ENCODE measurements at regions not wholly inside any gene's neighbourhood (a gene's known extent, or its start where the extent isn't known, plus 50 kb on each side); places are given as distances from the start of the nearest gene placed in this dataset.
"Not testable (repeated sequence)": the region's sequence is repeated elsewhere in the genome, so short reads cannot be mapped to it uniquely, and the experiment has no call there.

DNA sequence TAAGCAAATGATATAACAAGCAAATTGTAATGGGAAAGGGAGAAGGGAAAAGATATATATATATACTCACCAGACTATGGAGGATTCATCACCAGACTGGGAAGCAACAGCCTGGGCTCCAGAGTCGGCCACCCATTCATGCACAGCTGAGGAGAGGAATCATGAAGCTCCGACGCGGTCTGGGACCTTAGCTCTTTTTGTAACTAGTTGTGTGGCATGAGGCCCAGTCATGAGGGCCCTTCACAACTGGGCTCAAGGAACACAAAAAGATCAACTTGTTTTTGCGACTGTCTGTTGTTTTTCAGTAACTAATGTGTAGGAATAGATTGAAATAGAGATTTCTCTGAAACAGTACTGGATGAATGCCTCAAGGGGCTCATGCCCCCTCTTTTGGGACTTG is 911.2 kb downstream of the TYW1 start:
- POLR2A ChIA-PET (ENCODE audit: unreplicated experiment) = no interaction called here
- no peak overlapping the region for H2AFZ ChIP-seq (ENCODE audit: low read length)
- H3K9ac ChIP-seq (ENCODE audit: low read length) = no peak overlapping the region
- H4K20me1 ChIP-seq (ENCODE audit: low read length) = no peaks in the 10 kb centered on the region
- no peaks in the 10 kb centered on the region for H3F3A ChIP-seq (ENCODE audit: low read length, unreplicated experiment)
- CTCF ChIA-PET = no interaction called here
- no TSS peak for BruUV-seq (replicated peaks)
- no peaks in the 10 kb centered on the region for H3K9me3 ChIP-seq (ENCODE audit: low read length)
- intact Hi-C loops (cut with micrococcal nuclease) = no loop called here
- H3K79me2 ChIP-seq (ENCODE audit: low read length) = no peaks in the 10 kb centered on the region
- TF ChIP-seq EZH2 (IDR thresholded peaks at IDR 0.05; ENCODE audit: low read length, unreplicated experiment) (no peak), EZH2phosphoT487 (IDR thresholded peaks at IDR 0.05; ENCODE audit: borderline replicate concordance, low read length) (no peak)
- TF ChIP-seq, protein P1, sequence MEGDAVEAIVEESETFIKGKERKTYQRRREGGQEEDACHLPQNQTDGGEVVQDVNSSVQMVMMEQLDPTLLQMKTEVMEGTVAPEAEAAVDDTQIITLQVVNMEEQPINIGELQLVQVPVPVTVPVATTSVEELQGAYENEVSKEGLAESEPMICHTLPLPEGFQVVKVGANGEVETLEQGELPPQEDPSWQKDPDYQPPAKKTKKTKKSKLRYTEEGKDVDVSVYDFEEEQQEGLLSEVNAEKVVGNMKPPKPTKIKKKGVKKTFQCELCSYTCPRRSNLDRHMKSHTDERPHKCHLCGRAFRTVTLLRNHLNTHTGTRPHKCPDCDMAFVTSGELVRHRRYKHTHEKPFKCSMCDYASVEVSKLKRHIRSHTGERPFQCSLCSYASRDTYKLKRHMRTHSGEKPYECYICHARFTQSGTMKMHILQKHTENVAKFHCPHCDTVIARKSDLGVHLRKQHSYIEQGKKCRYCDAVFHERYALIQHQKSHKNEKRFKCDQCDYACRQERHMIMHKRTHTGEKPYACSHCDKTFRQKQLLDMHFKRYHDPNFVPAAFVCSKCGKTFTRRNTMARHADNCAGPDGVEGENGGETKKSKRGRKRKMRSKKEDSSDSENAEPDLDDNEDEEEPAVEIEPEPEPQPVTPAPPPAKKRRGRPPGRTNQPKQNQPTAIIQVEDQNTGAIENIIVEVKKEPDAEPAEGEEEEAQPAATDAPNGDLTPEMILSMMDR (conservative IDR thresholded peaks at IDR 0.05; ENCODE audit: low read depth, low read length) = no peak
- ATAC-seq = no peak
- H3K9me2 ChIP-seq (replicated peaks; ENCODE audit: low read length) = no peaks in the 10 kb centered on the region
- no peaks in the 10 kb centered on the region for H3K27me3 ChIP-seq (ENCODE audit: low read length)
- H3K4me3 ChIP-seq (ENCODE audit: low read length) = no peak overlapping the region
- H3K36me3 ChIP-seq (ENCODE audit: low read depth, low read length) = no peaks in the 10 kb centered on the region
- no peak for DNase-seq
- H3K4me1 ChIP-seq (ENCODE audit: insufficient read depth, low read length) = no peaks in the 10 kb centered on the region
- H3K4me2 ChIP-seq (ENCODE audit: low read length) = no peak overlapping the region
- H3K27ac ChIP-seq (ENCODE audit: low read length) = no peak overlapping the region

DNA sequence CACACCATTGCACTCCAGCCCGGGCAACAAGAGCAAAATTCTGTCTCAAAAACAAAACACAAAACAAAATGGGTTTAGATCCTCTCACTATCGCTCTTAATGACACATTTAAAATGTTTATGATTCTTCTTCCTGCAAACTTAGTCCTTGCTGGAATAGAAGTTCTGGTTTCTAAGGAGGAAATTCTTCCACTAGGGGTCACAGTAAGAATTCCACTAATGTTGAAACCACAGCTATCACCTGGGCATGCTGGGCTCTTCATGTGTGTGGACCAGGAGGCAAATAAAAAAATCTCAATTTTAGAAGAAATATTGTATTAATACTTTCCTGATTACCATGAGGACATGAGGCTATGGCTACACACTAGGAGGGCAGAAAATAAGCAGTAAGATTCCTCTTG is 915.8 kb downstream of the TYW1 start:
- intact Hi-C loops (cut with micrococcal nuclease) = no loop called here
- H3K9me3 ChIP-seq (ENCODE audit: low read length) = no peaks in the 10 kb centered on the region
- no peaks in the 10 kb centered on the region for H3F3A ChIP-seq (ENCODE audit: low read length, unreplicated experiment)
- H3K36me3 ChIP-seq (ENCODE audit: low read depth, low read length) = no peaks in the 10 kb centered on the region
- CTCF ChIA-PET = no interaction called here
- H3K27ac ChIP-seq (ENCODE audit: low read length) = no peak overlapping the region
- H3K79me2 ChIP-seq (ENCODE audit: low read length) = no peaks in the 10 kb centered on the region
- no peak overlapping the region for H3K4me2 ChIP-seq (ENCODE audit: low read length)
- POLR2A ChIA-PET (ENCODE audit: unreplicated experiment) = no interaction called here
- no TSS peak for BruUV-seq (replicated peaks)
- ATAC-seq (no peak), DNase-seq (no peak)
- no peaks in the 10 kb centered on the region for H3K4me1 ChIP-seq (ENCODE audit: insufficient read depth, low read length)
- H2AFZ ChIP-seq (ENCODE audit: low read length) = no peak overlapping the region
- H3K9ac ChIP-seq (ENCODE audit: low read length) = no peak overlapping the region
- no peaks in the 10 kb centered on the region for H3K27me3 ChIP-seq (ENCODE audit: low read length)
- no peaks in the 10 kb centered on the region for H3K9me2 ChIP-seq (replicated peaks; ENCODE audit: low read length)
- H3K4me3 ChIP-seq (ENCODE audit: low read length) = no peak overlapping the region
- TF ChIP-seq, protein P1 (conservative IDR thresholded peaks at IDR 0.05; ENCODE audit: low read depth, low read length) = no peak
- TF ChIP-seq EZH2 (IDR thresholded peaks at IDR 0.05; ENCODE audit: low read length, unreplicated experiment) (no peak), EZH2phosphoT487 (IDR thresholded peaks at IDR 0.05; ENCODE audit: borderline replicate concordance, low read length) (no peak)
- H4K20me1 ChIP-seq (ENCODE audit: low read length) = no peaks in the 10 kb centered on the region

DNA sequence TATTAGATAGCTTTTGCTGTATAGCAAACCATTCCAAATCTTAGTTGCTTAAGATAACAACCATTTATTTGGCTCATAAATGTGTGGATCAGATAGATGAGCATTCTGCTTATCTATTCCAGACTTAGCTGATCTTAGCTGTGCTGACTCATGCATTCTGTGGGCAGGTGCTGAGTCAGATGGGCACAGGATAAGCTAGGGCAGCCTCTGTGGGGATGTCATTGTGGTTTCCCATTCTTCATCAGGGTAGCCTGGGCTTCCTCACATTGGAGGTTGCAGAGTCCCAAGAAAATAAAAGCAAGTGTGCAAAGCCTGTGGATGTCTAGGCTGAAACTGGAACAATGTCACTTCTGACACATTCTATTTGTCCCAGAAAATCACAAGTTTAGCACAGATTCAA is 917.0 kb downstream of the TYW1 start:
- H3K4me1 ChIP-seq (ENCODE audit: insufficient read depth, low read length) = no peaks in the 10 kb centered on the region
- H4K20me1 ChIP-seq (ENCODE audit: low read length) = no peaks in the 10 kb centered on the region
- CTCF ChIA-PET = no interaction called here
- BruUV-seq (replicated peaks) = no TSS peak
- H3K9ac ChIP-seq (ENCODE audit: low read length) = no peak overlapping the region
- H3K36me3 ChIP-seq (ENCODE audit: low read depth, low read length) = no peaks in the 10 kb centered on the region
- H3K27me3 ChIP-seq (ENCODE audit: low read length) = no peaks in the 10 kb centered on the region
- no peak overlapping the region for H2AFZ ChIP-seq (ENCODE audit: low read length)
- DNase-seq = no peak
- H3K27ac ChIP-seq (ENCODE audit: low read length) = no peak overlapping the region
- intact Hi-C loops (cut with micrococcal nuclease) = no loop called here
- TF ChIP-seq EZH2phosphoT487 (IDR thresholded peaks at IDR 0.05; ENCODE audit: borderline replicate concordance, low read length) (no peak), EZH2 (IDR thresholded peaks at IDR 0.05; ENCODE audit: low read length, unreplicated experiment) (no peak)
- TF ChIP-seq, protein P1 (conservative IDR thresholded peaks at IDR 0.05; ENCODE audit: low read depth, low read length) = no peak
- no peak for ATAC-seq
- H3K4me3 ChIP-seq (ENCODE audit: low read length) = no peak overlapping the region
- POLR2A ChIA-PET (ENCODE audit: unreplicated experiment) = no interaction called here
- H3K9me3 ChIP-seq (ENCODE audit: low read length) = no peaks in the 10 kb centered on the region
- no peaks in the 10 kb centered on the region for H3F3A ChIP-seq (ENCODE audit: low read length, unreplicated experiment)
- no peak overlapping the region for H3K4me2 ChIP-seq (ENCODE audit: low read length)
- no peaks in the 10 kb centered on the region for H3K9me2 ChIP-seq (replicated peaks; ENCODE audit: low read length)
- no peaks in the 10 kb centered on the region for H3K79me2 ChIP-seq (ENCODE audit: low read length)

DNA sequence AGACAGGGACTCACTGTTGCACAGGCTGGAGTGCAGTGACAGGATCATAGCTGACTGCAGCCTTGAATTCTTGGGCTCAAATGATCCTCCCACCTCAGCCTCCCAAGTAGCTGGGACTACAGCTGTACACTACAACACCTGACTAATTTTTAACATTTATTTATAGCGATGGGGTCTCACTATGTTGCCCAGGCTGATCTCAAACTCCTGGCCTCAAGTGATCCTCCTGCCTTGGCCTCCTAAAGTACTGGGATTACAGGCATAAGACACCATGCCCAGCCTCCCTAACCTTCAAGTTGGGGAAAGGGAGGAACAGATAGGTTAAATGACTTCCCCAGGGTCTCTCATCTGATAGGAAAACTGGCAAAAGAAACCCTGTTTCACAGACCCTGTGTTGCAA is 919.5 kb downstream of the TYW1 start:
- CTCF ChIA-PET; H3K27me3 ChIP-seq (ENCODE audit: low read length); intact Hi-C loops (cut with micrococcal nuclease): not testable (repeated sequence)

More for the DNA sequence above, 919.5 kb downstream of the TYW1 start:
- BruUV-seq (replicated peaks); H3K36me3 ChIP-seq (ENCODE audit: low read depth, low read length); DNase-seq; H3F3A ChIP-seq (ENCODE audit: low read length, unreplicated experiment); H3K4me3 ChIP-seq (ENCODE audit: low read length); H4K20me1 ChIP-seq (ENCODE audit: low read length); ATAC-seq; H2AFZ ChIP-seq (ENCODE audit: low read length); H3K79me2 ChIP-seq (ENCODE audit: low read length); H3K9me2 ChIP-seq (replicated peaks; ENCODE audit: low read length); H3K4me2 ChIP-seq (ENCODE audit: low read length); H3K9me3 ChIP-seq (ENCODE audit: low read length); POLR2A ChIA-PET (ENCODE audit: unreplicated experiment); H3K4me1 ChIP-seq (ENCODE audit: insufficient read depth, low read length); H3K27ac ChIP-seq (ENCODE audit: low read length); H3K9ac ChIP-seq (ENCODE audit: low read length): not testable (repeated sequence)
